Heart right ventricle (tissue), 16 donors: ENCODE measurements at regions not wholly inside any gene's neighbourhood (a gene's known extent, or its start where the extent isn't known, plus 50 kb on each side); places are given as distances from the start of the nearest gene placed in this dataset.

ENCODE experiments used
- ATAC-seq, 8 donors: fragments of 200-7000 bp; cut with Tn5 transposase; one replicate each; pipeline ENCODE4 v1.9.1; 2020; ENCODE audit warnings: mild to moderate bottlenecking in 8 of 8, moderate library complexity in 8 of 8, moderate number of reproducible peaks in 1 of 8
- DNase-seq, 2 donors: peaks; one replicate each; pipeline ENCODE4 v3.0.0-alpha.2; 2020
- H3K27ac ChIP-seq, 10 donors: fragments of 200-600 bp; sonication (generic) in 2 of 10; one replicate each; pipeline versions ENCODE4 v1.5.0 to v1.8.0; 2020 to 2022; ENCODE audit warnings: mild to moderate bottlenecking in 3 of 10
- H3K27me3 ChIP-seq, 7 donors: fragments of 200-600 bp; one replicate each; pipeline ENCODE4 v1.8.0; 2021 to 2022; ENCODE audit warnings: mild to moderate bottlenecking in 2 of 7
- H3K36me3 ChIP-seq, 9 donors: fragments of 200-600 bp; sonication (generic) in 1 of 9; one replicate each; pipeline versions ENCODE4 v1.5.0 to v1.8.0; 2020 to 2022; ENCODE audit warnings: mild to moderate bottlenecking in 2 of 9
- H3K4me1 ChIP-seq, 9 donors: fragments of 200-600 bp; sonication (generic) in 1 of 9; one replicate each; pipeline versions ENCODE4 v1.5.0 to v1.8.0; 2020 to 2022; ENCODE audit warnings: mild to moderate bottlenecking in 4 of 9
- H3K4me3 ChIP-seq, 10 donors: fragments of 200-600 bp; sonication (generic) in 2 of 10; one replicate each; pipeline versions ENCODE4 v1.5.0 to v1.8.0; 2020 to 2022; ENCODE audit warnings: mild to moderate bottlenecking in 7 of 10, moderate library complexity in 2 of 10
- H3K9me3 ChIP-seq, 11 donors: fragments of 200-600 bp in 10 of 11; sonication (generic) in 2 of 11; one replicate each; pipeline versions ENCODE4 v1.5.0 to v1.8.0; 2013 to 2022; ENCODE audit warnings: mild to moderate bottlenecking in 2 of 11, control low read depth in 1 of 11, moderate library complexity in 1 of 11
- CTCF ChIP-seq, 9 donors: fragments of 200-600 bp; sonication (generic) in 2 of 9; IDR thresholded peaks; one replicate each; pipeline versions ENCODE4 v1.5.0 to v1.8.0; 2021 to 2022; ENCODE audit warnings: antibody characterized with exemption in 9 of 9, mild to moderate bottlenecking in 5 of 9, moderate library complexity in 1 of 9
- WGBS, 2 donors: extraction: QIAGEN DNeasy Blood & Tissue Kit; methylation state at CpG; one replicate each; pipeline ENCODE4 v1.1.7; 2013; ENCODE audit warnings: inconsistent platforms in 1 of 2; 5-methylcytosine and 5-hydroxymethylcytosine counted together
- intact Hi-C, 10 donors: fragments of 100-400 bp; cut with DNase I; formaldehyde crosslinking; loops; one replicate each; pipeline versions ENCODE4 v1.11.1 to v1.14.2; 2022
- donor health status: Arrhythmogenic right ventricular cardiomyopathy.
- donor health status: ischemic (EF 13 %, LVEDD 7.1; RV severe dilation, severe dysfunction).
- donor health status: healthy with polysubstance abuse.
- donor health status: DM: no; HTN: yes; CAD: no.
- donor health status: DM: no; HTN: no; CAD: no.
- donor health status: ischemic (EF 25% LVEDD 6.9; RV normal size, moderate dysfunction).
- donor health status: ischemic (EF 25% LVEDD 5.7; RV mildly dilated, moderate dysfunction).
- donor health status: healthy.
- donor health status: DM: yes; HTN: yes; CAD: no.
- donor health status: Ischemic cardiomyopathy.
- donor health status: ischemic (EF 35%, LVEDD 5.7; RV mildly dilated, moderate dysfunction).
- donor health status: nonischemic (EF 11% LVEDD 7.7; RV severe dilation, severe dysfunction).
- donor health status: DM: yes; HTN: yes; CAD: no.
- donor health status: PGD.
- donor health status: ischemic (EF 29% LVEDD 5.4; RV normal size, mild dysfunction).
- donor health status: nonischemic (EF 23%, LVEDD 6.1; RV moderate dilation, normal function).

- no peaks in the 10 kb centered on the region for H3K4me1 ChIP-seq
- peaks cover 0 to 4% (median 0%) of the 10 kb centered on the region in 7 donors for H3K27me3 ChIP-seq
- no peak overlapping the region for H3K27ac ChIP-seq
- TF ChIP-seq CTCF (IDR thresholded peaks at IDR 0.05) = no peak
- DNase-seq = no peak
- no peaks in the 10 kb centered on the region for H3K36me3 ChIP-seq
- WGBS, 2 donors = 85 to 88% methylated on average over 17 of the region's 17 CpGs
- intact Hi-C loops = no loop called here
- no peak for ATAC-seq
- peaks cover 0 to 11% (median 0%) of the 10 kb centered on the region in 11 donors for H3K9me3 ChIP-seq
- H3K4me3 ChIP-seq = no peak overlapping the region
Measured at GRCh38 chr6:3650076-3650958, 101.2 kb downstream of the PXDC1 start.

- TF ChIP-seq CTCF (IDR thresholded peaks at IDR 0.05) = no peak
- H3K9me3 ChIP-seq = peaks cover 0 to 11% (median 0%) of the 10 kb centered on the region in 11 donors
- DNase-seq = no peak
- intact Hi-C loops = no loop called here
- H3K27ac ChIP-seq = no peak overlapping the region
- H3K27me3 ChIP-seq = peaks cover 0 to 4% (median 0%) of the 10 kb centered on the region in 7 donors
- H3K4me1 ChIP-seq = no peaks in the 10 kb centered on the region
- no peak overlapping the region for H3K4me3 ChIP-seq
- 59 to 81% methylated on average over 2 of the region's 2 CpGs for WGBS, 2 donors
- no peaks in the 10 kb centered on the region for H3K36me3 ChIP-seq
- ATAC-seq = no peak
Measured at GRCh38 chr6:3648724-3649123, 102.8 kb downstream of the PXDC1 start.

- peaks cover 0 to 4% (median 0%) of the 10 kb centered on the region in 7 donors for H3K27me3 ChIP-seq
- TF ChIP-seq CTCF (IDR thresholded peaks at IDR 0.05) = no peak
- 92 to 93% methylated on average over 27 of the region's 27 CpGs for WGBS, 2 donors
- H3K4me3 ChIP-seq = no peak overlapping the region
- ATAC-seq = no peak
- intact Hi-C loops = no loop called here
- H3K36me3 ChIP-seq = no peaks in the 10 kb centered on the region
- H3K9me3 ChIP-seq = peaks cover 0 to 11% (median 0%) of the 10 kb centered on the region in 11 donors
- no peak overlapping the region for H3K27ac ChIP-seq
- H3K4me1 ChIP-seq = no peaks in the 10 kb centered on the region
- no peak for DNase-seq
Measured at GRCh38 chr6:3646616-3647362, 104.7 kb downstream of the PXDC1 start.

- H3K27ac ChIP-seq = no peak overlapping the region
- intact Hi-C loops = no loop called here
- H3K4me3 ChIP-seq = no peak overlapping the region
- H3K36me3 ChIP-seq = no peaks in the 10 kb centered on the region
- ATAC-seq (no peak), DNase-seq (no peak)
- no peaks in the 10 kb centered on the region for H3K4me1 ChIP-seq
- no peak for TF ChIP-seq CTCF (IDR thresholded peaks at IDR 0.05)
- 74% methylated on average over 6 of the region's 6 CpGs for WGBS, 2 donors
- peaks cover 0 to 4% (median 0%) of the 10 kb centered on the region in 7 donors for H3K27me3 ChIP-seq
- H3K9me3 ChIP-seq = peaks cover 0 to 11% (median 0%) of the 10 kb centered on the region in 11 donors
Measured at GRCh38 chr6:3644739-3645012, 106.8 kb downstream of the PXDC1 start.
